ENCODE measurements at regions not wholly inside any gene's neighbourhood (a gene's known extent, or its start where the extent isn't known, plus 50 kb on each side); places are given as distances from the start of the nearest gene placed in this dataset.
"Not testable (repeated sequence)": the region's sequence is repeated elsewhere in the genome, so short reads cannot be mapped to it uniquely, and the experiment has no call there.

- Histone ChIP-seq H3K27me3 (replicated peaks; ENCODE audit: insufficient read depth) (no peaks in the 10 kb centered on the region), H3K27ac (no peak overlapping the region), H3K4me1 (replicated peaks) (no peaks in the 10 kb centered on the region), H3K9me3 (no peaks in the 10 kb centered on the region), H3K4me3 (no peak overlapping the region), H3K36me3 (no peaks in the 10 kb centered on the region)
- TF ChIP-seq POLR2AphosphoS5 (IDR thresholded peaks at IDR 0.05) = no peak
- no peak for TF ChIP-seq POLR2A (IDR thresholded peaks at IDR 0.05)
- TF ChIP-seq CTCF (IDR thresholded peaks at IDR 0.05) = no peak
- 39% methylated on average over 3 of the region's 3 CpGs for WGBS
- no peak for DNase-seq (ENCODE audit: low spot score)
- intact Hi-C loops (cut with DNase I) = no loop called here
Measured at GRCh38 chr11:123323568-123323967, 106.5 kb upstream of the GRAMD1B start.

GRCh38 chr11:123321636-123322035, 108.4 kb upstream of the GRAMD1B start:
- H3K4me1 ChIP-seq (replicated peaks) = no peaks in the 10 kb centered on the region
- TF ChIP-seq CTCF (IDR thresholded peaks at IDR 0.05) = no peak
- no peak for TF ChIP-seq POLR2A (IDR thresholded peaks at IDR 0.05)
- TF ChIP-seq POLR2AphosphoS5 (IDR thresholded peaks at IDR 0.05) = no peak
- intact Hi-C loops (cut with DNase I) = no loop called here
- no peak for DNase-seq (ENCODE audit: low spot score)
- no peak overlapping the region for H3K4me3 ChIP-seq
- no peak overlapping the region for H3K27ac ChIP-seq
- no peaks in the 10 kb centered on the region for H3K36me3 ChIP-seq
- no peaks in the 10 kb centered on the region for H3K9me3 ChIP-seq
- H3K27me3 ChIP-seq (replicated peaks; ENCODE audit: insufficient read depth) = no peaks in the 10 kb centered on the region
- 57% methylated on average over 3 of the region's 3 CpGs for WGBS

DNA sequence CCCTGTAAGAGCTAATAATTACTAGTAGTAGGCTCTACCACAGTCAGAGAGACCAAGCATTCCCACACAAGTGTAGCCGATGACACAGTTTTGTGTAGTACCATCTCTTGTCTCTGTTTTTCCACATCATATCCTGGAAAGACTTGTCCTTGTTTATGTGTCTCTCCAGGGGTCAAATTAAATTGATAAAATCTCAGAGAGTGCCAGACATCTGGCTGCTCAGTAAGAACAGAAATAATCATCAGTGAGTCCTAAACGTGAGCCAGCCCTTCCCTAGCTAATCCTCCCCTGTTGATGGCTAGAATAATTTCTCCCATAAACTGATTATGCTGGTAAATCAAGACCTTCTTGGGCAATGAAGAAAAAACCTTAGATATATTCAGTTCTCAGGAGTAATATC, 111.4 kb upstream of the GRAMD1B start:
- Histone ChIP-seq H3K27ac (no peak overlapping the region), H3K4me1 (replicated peaks) (no peaks in the 10 kb centered on the region), H3K9me3 (no peaks in the 10 kb centered on the region), H3K36me3 (no peaks in the 10 kb centered on the region), H3K27me3 (replicated peaks; ENCODE audit: insufficient read depth) (no peaks in the 10 kb centered on the region), H3K4me3 (no peak overlapping the region)
- TF ChIP-seq POLR2A (IDR thresholded peaks at IDR 0.05) (no peak), CTCF (IDR thresholded peaks at IDR 0.05) (no peak), POLR2AphosphoS5 (IDR thresholded peaks at IDR 0.05) (no peak)
- DNase-seq (ENCODE audit: low spot score) = no peak
- WGBS = 53% methylated on average over 2 of the region's 2 CpGs
- intact Hi-C loops (cut with DNase I) = no loop called here

- H3K4me1 ChIP-seq (replicated peaks); H3K9me3 ChIP-seq; intact Hi-C loops (cut with DNase I); H3K36me3 ChIP-seq; DNase-seq (ENCODE audit: low spot score); H3K4me3 ChIP-seq; H3K27ac ChIP-seq; H3K27me3 ChIP-seq (replicated peaks; ENCODE audit: insufficient read depth): not testable (repeated sequence)
Measured at GRCh38 chr11:123318132-123318531, 111.9 kb upstream of the GRAMD1B start.

DNA sequence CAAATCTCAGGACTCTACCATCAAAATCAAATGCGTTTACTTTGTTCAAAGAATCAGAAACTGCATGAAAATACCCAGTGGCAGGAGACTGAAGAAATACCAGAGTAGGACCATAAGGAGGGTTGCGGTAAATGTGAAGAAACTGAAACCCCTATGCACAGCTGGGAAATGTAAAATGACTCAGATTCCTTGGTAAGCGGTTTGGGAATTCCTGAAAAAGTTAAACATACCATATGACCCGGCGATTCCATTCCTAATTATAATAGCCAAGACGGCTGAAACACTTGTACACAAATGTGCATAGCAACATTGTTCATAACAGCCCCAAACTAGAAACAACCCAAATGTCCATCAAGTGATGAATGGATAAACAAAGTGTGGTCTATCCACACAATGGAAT, 114.1 kb upstream of the GRAMD1B start:
- no peaks in the 10 kb centered on the region for H3K36me3 ChIP-seq
- no peaks in the 10 kb centered on the region for H3K27me3 ChIP-seq (replicated peaks; ENCODE audit: insufficient read depth)
- DNase-seq (ENCODE audit: low spot score) = no peak
- H3K27ac ChIP-seq = no peak overlapping the region
- intact Hi-C loops (cut with DNase I) = no loop called here
- no peaks in the 10 kb centered on the region for H3K4me1 ChIP-seq (replicated peaks)
- 92% methylated on average over 6 of the region's 6 CpGs for WGBS
- no peak overlapping the region for H3K4me3 ChIP-seq
- H3K9me3 ChIP-seq = no peaks in the 10 kb centered on the region
- no peak for TF ChIP-seq POLR2AphosphoS5 (IDR thresholded peaks at IDR 0.05)
- TF ChIP-seq CTCF (IDR thresholded peaks at IDR 0.05) = no peak
- TF ChIP-seq POLR2A (IDR thresholded peaks at IDR 0.05) = no peak

Measured in prostate gland (tissue), 2 donors.